ENCODE measurements at regions not wholly inside any gene's neighbourhood (a gene's known extent, or its start where the extent isn't known, plus 50 kb on each side); places are given as distances from the start of the nearest gene placed in this dataset.

DNA sequence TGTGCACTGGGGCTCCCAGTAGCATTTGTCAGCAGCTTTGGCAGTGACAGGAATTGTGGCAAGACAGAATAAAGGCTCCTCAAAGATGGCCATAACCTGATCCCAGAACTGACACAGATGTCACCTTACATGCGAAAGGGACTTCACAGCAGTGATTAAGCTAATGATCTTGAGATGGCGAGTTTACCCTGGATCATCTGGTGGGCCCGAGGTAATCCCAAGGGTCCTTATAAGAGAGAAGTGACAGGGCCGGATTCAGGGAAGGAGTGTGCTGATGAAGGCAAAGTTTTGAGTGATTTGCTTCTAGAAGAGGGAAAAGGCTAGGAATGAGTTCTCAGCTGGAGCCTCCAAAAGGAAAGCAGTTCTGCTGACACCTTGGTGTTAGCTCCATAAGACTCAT lies 333.9 kb downstream of the LPIN1 start:
- TF ChIP-seq, protein P1, sequence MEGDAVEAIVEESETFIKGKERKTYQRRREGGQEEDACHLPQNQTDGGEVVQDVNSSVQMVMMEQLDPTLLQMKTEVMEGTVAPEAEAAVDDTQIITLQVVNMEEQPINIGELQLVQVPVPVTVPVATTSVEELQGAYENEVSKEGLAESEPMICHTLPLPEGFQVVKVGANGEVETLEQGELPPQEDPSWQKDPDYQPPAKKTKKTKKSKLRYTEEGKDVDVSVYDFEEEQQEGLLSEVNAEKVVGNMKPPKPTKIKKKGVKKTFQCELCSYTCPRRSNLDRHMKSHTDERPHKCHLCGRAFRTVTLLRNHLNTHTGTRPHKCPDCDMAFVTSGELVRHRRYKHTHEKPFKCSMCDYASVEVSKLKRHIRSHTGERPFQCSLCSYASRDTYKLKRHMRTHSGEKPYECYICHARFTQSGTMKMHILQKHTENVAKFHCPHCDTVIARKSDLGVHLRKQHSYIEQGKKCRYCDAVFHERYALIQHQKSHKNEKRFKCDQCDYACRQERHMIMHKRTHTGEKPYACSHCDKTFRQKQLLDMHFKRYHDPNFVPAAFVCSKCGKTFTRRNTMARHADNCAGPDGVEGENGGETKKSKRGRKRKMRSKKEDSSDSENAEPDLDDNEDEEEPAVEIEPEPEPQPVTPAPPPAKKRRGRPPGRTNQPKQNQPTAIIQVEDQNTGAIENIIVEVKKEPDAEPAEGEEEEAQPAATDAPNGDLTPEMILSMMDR (conservative IDR thresholded peaks at IDR 0.05; ENCODE audit: low read length): no peak
- TF ChIP-seq EZH2phosphoT487 (IDR thresholded peaks at IDR 0.05; ENCODE audit: borderline replicate concordance, low read depth, low read length): no peak
